ENCODE measurements at regions not wholly inside any gene's neighbourhood (a gene's known extent, or its start where the extent isn't known, plus 50 kb on each side); places are given as distances from the start of the nearest gene placed in this dataset.

DNA sequence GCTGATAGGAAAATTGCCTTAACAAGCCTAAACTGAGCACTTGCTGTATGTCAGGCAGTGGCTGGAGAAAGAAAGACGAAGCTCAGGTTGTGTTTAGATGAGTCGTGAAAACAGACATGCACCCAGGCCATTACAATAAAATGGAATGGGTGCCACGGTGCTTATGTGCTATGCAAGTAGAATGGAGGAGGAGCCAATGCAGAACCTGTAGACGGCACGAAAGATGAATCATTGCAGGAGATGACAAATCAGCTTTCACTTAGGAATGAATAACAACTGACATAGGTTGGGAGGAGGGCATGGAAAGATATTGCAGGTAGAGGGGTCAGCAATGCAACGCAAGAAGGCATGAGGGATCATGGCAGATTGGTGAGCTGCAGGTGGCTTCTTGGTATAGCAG lies 61.2 kb upstream of the ARHGAP21 start:
- Histone ChIP-seq H3K36me3 (ENCODE audit: low read depth) (no peaks in the 10 kb centered on the region), H3K4me3 (no peak overlapping the region), H3K9me3 (no peaks in the 10 kb centered on the region), H3K4me1 (ENCODE audit: low read depth) (no peaks in the 10 kb centered on the region)
- TF ChIP-seq, protein P1, sequence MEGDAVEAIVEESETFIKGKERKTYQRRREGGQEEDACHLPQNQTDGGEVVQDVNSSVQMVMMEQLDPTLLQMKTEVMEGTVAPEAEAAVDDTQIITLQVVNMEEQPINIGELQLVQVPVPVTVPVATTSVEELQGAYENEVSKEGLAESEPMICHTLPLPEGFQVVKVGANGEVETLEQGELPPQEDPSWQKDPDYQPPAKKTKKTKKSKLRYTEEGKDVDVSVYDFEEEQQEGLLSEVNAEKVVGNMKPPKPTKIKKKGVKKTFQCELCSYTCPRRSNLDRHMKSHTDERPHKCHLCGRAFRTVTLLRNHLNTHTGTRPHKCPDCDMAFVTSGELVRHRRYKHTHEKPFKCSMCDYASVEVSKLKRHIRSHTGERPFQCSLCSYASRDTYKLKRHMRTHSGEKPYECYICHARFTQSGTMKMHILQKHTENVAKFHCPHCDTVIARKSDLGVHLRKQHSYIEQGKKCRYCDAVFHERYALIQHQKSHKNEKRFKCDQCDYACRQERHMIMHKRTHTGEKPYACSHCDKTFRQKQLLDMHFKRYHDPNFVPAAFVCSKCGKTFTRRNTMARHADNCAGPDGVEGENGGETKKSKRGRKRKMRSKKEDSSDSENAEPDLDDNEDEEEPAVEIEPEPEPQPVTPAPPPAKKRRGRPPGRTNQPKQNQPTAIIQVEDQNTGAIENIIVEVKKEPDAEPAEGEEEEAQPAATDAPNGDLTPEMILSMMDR (IDR thresholded peaks at IDR 0.05): no peak
- intact Hi-C loops (cut with DNase I, micrococcal nuclease): no loop called here
- DNase-seq (no peak), ATAC-seq (no peak)

DNA sequence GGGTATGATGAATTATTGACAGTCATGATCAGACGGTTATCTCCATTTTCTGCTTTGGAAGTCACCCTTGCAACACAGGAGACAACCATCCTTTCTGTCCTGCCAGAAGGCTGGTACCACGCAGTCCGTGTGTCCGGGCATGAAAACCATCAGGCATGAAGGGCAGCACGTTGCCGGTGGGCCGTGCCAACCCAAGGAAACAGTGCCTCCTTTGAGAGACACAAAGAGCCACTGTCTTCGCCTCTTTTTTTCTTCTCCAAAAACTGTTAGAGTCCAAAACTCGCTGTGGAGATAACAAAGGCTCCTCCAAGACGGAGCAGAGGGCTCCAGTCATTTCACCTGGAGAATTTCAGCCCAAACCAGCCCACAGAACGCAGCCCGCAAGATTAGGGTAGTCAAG lies 60.4 kb upstream of the ARHGAP21 start:
- Histone ChIP-seq H3K36me3 (ENCODE audit: low read depth) (no peaks in the 10 kb centered on the region), H3K9me3 (no peaks in the 10 kb centered on the region), H3K4me3 (no peak overlapping the region), H3K4me1 (ENCODE audit: low read depth) (no peaks in the 10 kb centered on the region)
- ATAC-seq (no peak), DNase-seq (no peak)
- intact Hi-C loops (cut with DNase I, micrococcal nuclease): no loop called here
- TF ChIP-seq, protein P1 (IDR thresholded peaks at IDR 0.05): no peak

DNA sequence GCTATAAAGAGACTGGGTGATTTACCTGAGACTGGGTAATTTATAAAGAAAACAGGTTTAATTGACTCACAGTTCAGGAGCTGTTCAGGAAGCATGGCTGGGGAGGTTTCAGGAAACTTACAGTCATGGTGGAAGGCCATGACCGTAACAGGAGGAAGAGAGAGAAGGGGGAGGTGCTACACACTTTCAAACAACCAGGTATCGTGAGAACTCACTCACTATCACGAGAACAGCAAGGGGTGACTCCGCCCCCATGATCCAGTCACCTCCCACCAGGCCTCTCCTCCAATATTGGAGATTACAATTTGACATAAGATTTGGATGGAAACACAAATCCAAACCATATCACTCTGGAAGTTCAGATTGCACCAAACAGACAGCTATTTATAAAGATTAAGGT lies 59.8 kb upstream of the ARHGAP21 start:
- Histone ChIP-seq H3K36me3 (ENCODE audit: low read depth) (no peaks in the 10 kb centered on the region), H3K4me1 (ENCODE audit: low read depth) (no peaks in the 10 kb centered on the region), H3K4me3 (no peak overlapping the region), H3K9me3 (no peaks in the 10 kb centered on the region)
- no peak for DNase-seq
- ATAC-seq: no peak
- TF ChIP-seq, protein P1 (IDR thresholded peaks at IDR 0.05): no peak
- intact Hi-C loops (cut with DNase I, micrococcal nuclease): no loop called here

DNA sequence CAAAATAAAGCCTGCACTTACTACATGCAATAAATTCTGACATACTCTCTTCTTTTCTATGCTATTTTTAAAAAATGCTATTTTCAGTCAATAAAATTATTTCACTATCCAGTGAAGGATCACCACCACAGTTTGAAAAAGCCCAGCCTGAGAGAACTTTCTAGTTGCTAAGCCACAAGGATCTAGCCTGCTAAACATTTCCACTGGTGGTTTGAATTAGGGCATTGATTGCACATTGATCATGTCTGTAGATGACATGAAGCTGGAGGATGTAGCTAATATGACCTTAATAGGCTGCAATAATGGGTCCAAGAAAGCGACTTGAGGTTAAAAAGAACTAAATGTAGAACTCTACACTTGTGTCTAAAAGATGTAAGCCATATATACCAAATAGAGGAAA lies 56.0 kb upstream of the ARHGAP21 start:
- H3K4me3 ChIP-seq: no peak overlapping the region
- H3K36me3 ChIP-seq (ENCODE audit: low read depth): no peaks in the 10 kb centered on the region
- DNase-seq: no peak
- ATAC-seq: no peak
- no peaks in the 10 kb centered on the region for H3K9me3 ChIP-seq
- intact Hi-C loops (cut with DNase I, micrococcal nuclease): no loop called here
- TF ChIP-seq, protein P1 (IDR thresholded peaks at IDR 0.05): no peak
- H3K4me1 ChIP-seq (ENCODE audit: low read depth): no peaks in the 10 kb centered on the region

DNA sequence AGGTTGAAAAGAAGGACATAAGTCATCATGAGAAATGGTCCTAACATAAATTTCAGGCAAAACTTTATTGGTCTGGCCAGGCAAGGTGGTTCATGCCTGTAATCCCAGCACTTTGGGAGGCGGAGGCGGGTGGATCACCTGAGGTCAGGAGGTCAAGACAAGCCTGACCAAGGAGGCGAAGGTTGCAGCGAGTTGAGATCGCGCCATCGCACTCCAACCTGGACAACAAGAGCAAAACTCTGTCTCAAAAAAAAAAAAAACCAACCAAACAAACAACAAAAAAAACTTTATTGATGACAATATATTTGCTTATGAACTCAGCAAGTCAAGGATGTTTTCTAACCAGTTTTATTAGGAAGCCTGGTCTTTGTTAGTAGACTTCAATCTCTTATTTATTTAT lies 54.6 kb upstream of the ARHGAP21 start:
- intact Hi-C loops (cut with DNase I, micrococcal nuclease): no loop called here
- TF ChIP-seq, protein P1 (IDR thresholded peaks at IDR 0.05): no peak
- no peaks in the 10 kb centered on the region for H3K9me3 ChIP-seq
- H3K4me1 ChIP-seq (ENCODE audit: low read depth): no peaks in the 10 kb centered on the region
- H3K36me3 ChIP-seq (ENCODE audit: low read depth): no peaks in the 10 kb centered on the region
- ATAC-seq (no peak), DNase-seq (no peak)
- no peak overlapping the region for H3K4me3 ChIP-seq

DNA sequence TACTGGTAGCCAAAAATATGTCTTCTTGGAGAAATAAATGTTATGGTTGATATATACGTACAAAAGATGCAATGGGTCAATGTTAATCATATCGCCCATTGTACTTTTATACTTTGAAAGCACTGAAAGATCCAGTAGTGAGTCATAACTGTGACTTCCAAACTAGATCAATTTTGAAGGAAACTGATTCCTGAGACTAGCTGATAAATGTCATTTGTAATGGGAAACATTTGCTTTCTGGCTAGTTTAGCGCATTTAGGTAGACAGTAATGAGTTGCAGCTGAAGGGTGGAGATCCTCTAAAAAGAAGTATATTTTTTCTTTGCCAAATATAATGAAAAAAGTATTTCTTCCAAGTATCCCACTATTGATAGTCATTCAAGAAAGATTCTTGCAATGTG lies 53.5 kb upstream of the ARHGAP21 start:
- ATAC-seq (no peak), DNase-seq (no peak)
- Histone ChIP-seq H3K9me3 (no peaks in the 10 kb centered on the region), H3K4me1 (ENCODE audit: low read depth) (no peaks in the 10 kb centered on the region), H3K4me3 (no peak overlapping the region), H3K36me3 (ENCODE audit: low read depth) (no peaks in the 10 kb centered on the region)
- intact Hi-C loops (cut with DNase I, micrococcal nuclease): no loop called here
- TF ChIP-seq, protein P1 (IDR thresholded peaks at IDR 0.05): no peak

All from mucosa of descending colon (tissue), 3 donors.